ENCODE measurements at regions not wholly inside any gene's neighbourhood (a gene's known extent, or its start where the extent isn't known, plus 50 kb on each side); places are given as distances from the start of the nearest gene placed in this dataset.

GRCh38 chr13:99120751-99121150, 79.9 kb upstream of the UBAC2 start:
- Histone ChIP-seq H3K4me1 (ENCODE audit: control insufficient read depth, extremely low read depth, insufficient read depth, low read length) (no peaks in the 10 kb centered on the region), H3K4me3 (replicated peaks in 1 of 4; ENCODE audit: control extremely low read depth in 1 of 4, insufficient read depth in 1 of 4, low read depth in 3 of 4, low read length in 4 of 4) (no peak overlapping the region), H4K20me1 (ENCODE audit: control insufficient read depth, extremely low read depth, insufficient read depth, low read length) (no peaks in the 10 kb centered on the region), H3K9ac (ENCODE audit: insufficient read depth, low read length) (no peak overlapping the region), H2AFZ (ENCODE audit: low read length) (no peak overlapping the region), H3K79me2 (ENCODE audit: control insufficient read depth, insufficient read depth, low read length) (no peaks in the 10 kb centered on the region), H3K36me3 (ENCODE audit: control insufficient read depth, insufficient read depth, low read length) (no peaks in the 10 kb centered on the region), H3K27me3 (ENCODE audit: control insufficient read depth, insufficient read depth, low read length) (no peaks in the 10 kb centered on the region), H3K4me2 (ENCODE audit: extremely low read depth, insufficient read depth, low read length) (no peak overlapping the region), H3K27ac (ENCODE audit: insufficient read depth, low read length) (no peak overlapping the region), H3K9me3 (ENCODE audit: control insufficient read depth, insufficient read depth, low read depth, low read length) (no peaks in the 10 kb centered on the region)
- no peak for TF ChIP-seq EZH2 (IDR thresholded peaks at IDR 0.05; ENCODE audit: low read length, missing control alignments)
- TF ChIP-seq, protein P1, sequence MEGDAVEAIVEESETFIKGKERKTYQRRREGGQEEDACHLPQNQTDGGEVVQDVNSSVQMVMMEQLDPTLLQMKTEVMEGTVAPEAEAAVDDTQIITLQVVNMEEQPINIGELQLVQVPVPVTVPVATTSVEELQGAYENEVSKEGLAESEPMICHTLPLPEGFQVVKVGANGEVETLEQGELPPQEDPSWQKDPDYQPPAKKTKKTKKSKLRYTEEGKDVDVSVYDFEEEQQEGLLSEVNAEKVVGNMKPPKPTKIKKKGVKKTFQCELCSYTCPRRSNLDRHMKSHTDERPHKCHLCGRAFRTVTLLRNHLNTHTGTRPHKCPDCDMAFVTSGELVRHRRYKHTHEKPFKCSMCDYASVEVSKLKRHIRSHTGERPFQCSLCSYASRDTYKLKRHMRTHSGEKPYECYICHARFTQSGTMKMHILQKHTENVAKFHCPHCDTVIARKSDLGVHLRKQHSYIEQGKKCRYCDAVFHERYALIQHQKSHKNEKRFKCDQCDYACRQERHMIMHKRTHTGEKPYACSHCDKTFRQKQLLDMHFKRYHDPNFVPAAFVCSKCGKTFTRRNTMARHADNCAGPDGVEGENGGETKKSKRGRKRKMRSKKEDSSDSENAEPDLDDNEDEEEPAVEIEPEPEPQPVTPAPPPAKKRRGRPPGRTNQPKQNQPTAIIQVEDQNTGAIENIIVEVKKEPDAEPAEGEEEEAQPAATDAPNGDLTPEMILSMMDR (conservative IDR thresholded peaks at IDR 0.05 in 1 of 2, IDR thresholded peaks at IDR 0.05 in 1 of 2; ENCODE audit: low read depth in 1 of 2, low read length in 2 of 2), result no peak
- no peak for DNase-seq (ENCODE audit: low read depth in 2 of 2)

DNA sequence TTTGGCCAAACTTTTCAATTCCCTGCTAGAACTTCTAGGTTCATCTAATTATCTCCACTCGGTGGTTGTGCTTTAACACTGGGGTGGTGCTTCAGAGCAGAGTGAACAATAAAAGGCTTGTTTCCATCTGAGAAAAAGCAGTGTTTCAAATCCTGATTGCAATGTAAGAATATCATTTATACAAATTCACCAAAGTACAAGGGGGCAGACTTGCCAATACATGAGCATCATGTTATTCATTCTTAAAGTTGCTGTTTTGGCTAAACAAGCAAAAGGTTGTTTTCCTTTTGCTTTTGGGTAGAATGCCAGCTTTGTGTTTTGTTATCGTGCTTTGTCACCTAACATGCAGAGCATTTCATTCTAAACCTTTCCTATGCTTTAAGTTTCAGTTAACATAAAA, 78.5 kb upstream of the UBAC2 start:
- no peak for TF ChIP-seq EZH2 (IDR thresholded peaks at IDR 0.05; ENCODE audit: low read length, missing control alignments)
- TF ChIP-seq, protein P1 (conservative IDR thresholded peaks at IDR 0.05 in 1 of 2, IDR thresholded peaks at IDR 0.05 in 1 of 2; ENCODE audit: low read depth in 1 of 2, low read length in 2 of 2), result no peak
- no peak overlapping the region for H2AFZ ChIP-seq (ENCODE audit: low read length)

GRCh38 chr13:99123101-99124045, 77.3 kb upstream of the UBAC2 start:
- Histone ChIP-seq H3K36me3 (ENCODE audit: control insufficient read depth, insufficient read depth, low read length) (no peaks in the 10 kb centered on the region), H3K79me2 (ENCODE audit: control insufficient read depth, insufficient read depth, low read length) (no peaks in the 10 kb centered on the region), H3K9me3 (ENCODE audit: control insufficient read depth, insufficient read depth, low read depth, low read length) (no peaks in the 10 kb centered on the region), H3K4me1 (ENCODE audit: control insufficient read depth, extremely low read depth, insufficient read depth, low read length) (no peaks in the 10 kb centered on the region), H3K4me3 (replicated peaks in 1 of 4; ENCODE audit: control extremely low read depth in 1 of 4, insufficient read depth in 1 of 4, low read depth in 3 of 4, low read length in 4 of 4) (no peak overlapping the region), H4K20me1 (ENCODE audit: control insufficient read depth, extremely low read depth, insufficient read depth, low read length) (no peaks in the 10 kb centered on the region), H3K27ac (ENCODE audit: insufficient read depth, low read length) (no peak overlapping the region), H3K27me3 (ENCODE audit: control insufficient read depth, insufficient read depth, low read length) (no peaks in the 10 kb centered on the region), H3K9ac (ENCODE audit: insufficient read depth, low read length) (no peak overlapping the region), H2AFZ (ENCODE audit: low read length) (no peak overlapping the region), H3K4me2 (ENCODE audit: extremely low read depth, insufficient read depth, low read length) (no peak overlapping the region)
- peak; percentile 1 to 59 for DNase-seq (ENCODE audit: low read depth in 2 of 2)
- TF ChIP-seq, protein P1 (conservative IDR thresholded peaks at IDR 0.05 in 1 of 2, IDR thresholded peaks at IDR 0.05 in 1 of 2; ENCODE audit: low read depth in 1 of 2, low read length in 2 of 2), result no peak
- no peak for TF ChIP-seq EZH2 (IDR thresholded peaks at IDR 0.05; ENCODE audit: low read length, missing control alignments)

More for the DNA sequence above, 78.5 kb upstream of the UBAC2 start:
- H3K36me3 ChIP-seq (ENCODE audit: control insufficient read depth, insufficient read depth, low read length), result no peaks in the 10 kb centered on the region
- no peak for DNase-seq (ENCODE audit: low read depth in 2 of 2)
- no peaks in the 10 kb centered on the region for H4K20me1 ChIP-seq (ENCODE audit: control insufficient read depth, extremely low read depth, insufficient read depth, low read length)
- H3K4me2 ChIP-seq (ENCODE audit: extremely low read depth, insufficient read depth, low read length), result no peak overlapping the region
- no peaks in the 10 kb centered on the region for H3K79me2 ChIP-seq (ENCODE audit: control insufficient read depth, insufficient read depth, low read length)
- no peak overlapping the region for H3K9ac ChIP-seq (ENCODE audit: insufficient read depth, low read length)
- no peaks in the 10 kb centered on the region for H3K4me1 ChIP-seq (ENCODE audit: control insufficient read depth, extremely low read depth, insufficient read depth, low read length)
- no peaks in the 10 kb centered on the region for H3K27me3 ChIP-seq (ENCODE audit: control insufficient read depth, insufficient read depth, low read length)
- H3K4me3 ChIP-seq (replicated peaks in 1 of 4; ENCODE audit: control extremely low read depth in 1 of 4, insufficient read depth in 1 of 4, low read depth in 3 of 4, low read length in 4 of 4), result no peak overlapping the region
- no peaks in the 10 kb centered on the region for H3K9me3 ChIP-seq (ENCODE audit: control insufficient read depth, insufficient read depth, low read depth, low read length)
- no peak overlapping the region for H3K27ac ChIP-seq (ENCODE audit: insufficient read depth, low read length)

Measured in fibroblast of lung (primary cell).